Ishikawa (cell line): ENCODE measurements at regions not wholly inside any gene's neighbourhood (a gene's known extent, or its start where the extent isn't known, plus 50 kb on each side); places are given as distances from the start of the nearest gene placed in this dataset.

Experiments used
- CEBPB ChIP-seq: IDR thresholded peaks from 2 replicates; pipeline ENCODE4 v1.6.1; 2012
- CREB1 ChIP-seq: IDR thresholded peaks from 2 replicates; pipeline ENCODE4 v1.6.1; 2012; ENCODE audit warnings: low read depth
- EGR1 ChIP-seq: IDR thresholded peaks from 2 replicates; pipeline ENCODE4 v1.6.1; 2012
- EP300 ChIP-seq: IDR thresholded peaks from 2 replicates; pipeline ENCODE4 v1.6.1; 2012; ENCODE audit warnings: borderline replicate concordance
- MAX ChIP-seq: IDR thresholded peaks from 2 replicates; pipeline ENCODE4 v1.6.1; 2012
- NFIC ChIP-seq: IDR thresholded peaks from 2 replicates; pipeline ENCODE4 v1.6.1; 2012
- RAD21 ChIP-seq: IDR thresholded peaks from 2 replicates; pipeline ENCODE4 v1.6.1; 2012; ENCODE audit warnings: low read depth
- REST ChIP-seq: IDR thresholded peaks from 2 replicates; pipeline ENCODE4 v1.6.1; 2012; ENCODE audit warnings: low read depth, mild to moderate bottlenecking
- TAF1 ChIP-seq: IDR thresholded peaks from 2 replicates; pipeline ENCODE4 v1.6.1; 2012; ENCODE audit warnings: low read depth, mild to moderate bottlenecking
- TEAD4 ChIP-seq: IDR thresholded peaks from 2 replicates; pipeline ENCODE4 v1.6.1; 2012
- USF1 ChIP-seq: IDR thresholded peaks from 2 replicates; pipeline ENCODE4 v1.6.1; 2012
- YY1 ChIP-seq: IDR thresholded peaks from 2 replicates; pipeline ENCODE4 v1.6.1; 2012; ENCODE audit warnings: low read depth
- ZBTB7A ChIP-seq: IDR thresholded peaks from 2 replicates; pipeline ENCODE4 v1.6.1; 2012; ENCODE audit warnings: low read depth

- TF ChIP-seq EP300 (no peak), RAD21 (no peak), REST (no peak), MAX (no peak), TAF1 (no peak), CREB1 (no peak), YY1 (no peak), ZBTB7A (no peak), EGR1 (no peak), NFIC (no peak), TEAD4 (no peak), USF1 (no peak), CEBPB (no peak)
These were observed 101.3 kb downstream of the C9orf152 start for GRCh38 chr9:110106661-110107060.
